ENCODE measurements at regions not wholly inside any gene's neighbourhood (a gene's known extent, or its start where the extent isn't known, plus 50 kb on each side); places are given as distances from the start of the nearest gene placed in this dataset.

DNA sequence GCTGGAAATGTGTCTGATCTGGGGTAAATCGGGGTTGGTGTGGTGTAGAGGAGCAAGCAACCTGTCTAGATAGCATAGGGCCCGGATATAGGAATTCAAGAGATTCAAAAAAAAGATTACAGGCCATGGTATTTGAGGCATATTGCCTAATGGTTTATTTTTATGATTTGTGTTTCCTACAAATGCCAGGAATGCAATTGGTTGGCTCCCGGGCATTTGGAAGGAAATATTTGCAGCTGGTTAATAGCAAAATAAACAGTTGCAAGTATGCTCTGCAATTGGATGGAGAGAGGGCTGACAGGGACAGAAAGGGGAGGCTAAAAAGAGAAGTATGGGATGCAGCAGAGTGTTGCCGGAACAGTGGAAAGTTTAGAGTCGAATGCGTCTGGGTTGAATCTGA, 315.6 kb upstream of the ATP2B1 start:
- peaks cover 11% of the 10 kb centered on the region for H3K4me1 Mint-ChIP-seq (ENCODE audit: unreplicated experiment)
- H3K36me3 Mint-ChIP-seq, result no peaks in the 10 kb centered on the region
- no peak overlapping the region for H3K4me3 Mint-ChIP-seq
- no peak overlapping the region for H3K27ac Mint-ChIP-seq
- H3K9me3 Mint-ChIP-seq, result peaks cover 3% of the 10 kb centered on the region
- H3K27me3 Mint-ChIP-seq, result no peaks in the 10 kb centered on the region
- TF ChIP-seq, protein P1, sequence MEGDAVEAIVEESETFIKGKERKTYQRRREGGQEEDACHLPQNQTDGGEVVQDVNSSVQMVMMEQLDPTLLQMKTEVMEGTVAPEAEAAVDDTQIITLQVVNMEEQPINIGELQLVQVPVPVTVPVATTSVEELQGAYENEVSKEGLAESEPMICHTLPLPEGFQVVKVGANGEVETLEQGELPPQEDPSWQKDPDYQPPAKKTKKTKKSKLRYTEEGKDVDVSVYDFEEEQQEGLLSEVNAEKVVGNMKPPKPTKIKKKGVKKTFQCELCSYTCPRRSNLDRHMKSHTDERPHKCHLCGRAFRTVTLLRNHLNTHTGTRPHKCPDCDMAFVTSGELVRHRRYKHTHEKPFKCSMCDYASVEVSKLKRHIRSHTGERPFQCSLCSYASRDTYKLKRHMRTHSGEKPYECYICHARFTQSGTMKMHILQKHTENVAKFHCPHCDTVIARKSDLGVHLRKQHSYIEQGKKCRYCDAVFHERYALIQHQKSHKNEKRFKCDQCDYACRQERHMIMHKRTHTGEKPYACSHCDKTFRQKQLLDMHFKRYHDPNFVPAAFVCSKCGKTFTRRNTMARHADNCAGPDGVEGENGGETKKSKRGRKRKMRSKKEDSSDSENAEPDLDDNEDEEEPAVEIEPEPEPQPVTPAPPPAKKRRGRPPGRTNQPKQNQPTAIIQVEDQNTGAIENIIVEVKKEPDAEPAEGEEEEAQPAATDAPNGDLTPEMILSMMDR (conservative IDR thresholded peaks at IDR 0.05), result no peak
- no peak for DNase-seq (ENCODE audit: extremely low spot score, unreplicated experiment)

DNA sequence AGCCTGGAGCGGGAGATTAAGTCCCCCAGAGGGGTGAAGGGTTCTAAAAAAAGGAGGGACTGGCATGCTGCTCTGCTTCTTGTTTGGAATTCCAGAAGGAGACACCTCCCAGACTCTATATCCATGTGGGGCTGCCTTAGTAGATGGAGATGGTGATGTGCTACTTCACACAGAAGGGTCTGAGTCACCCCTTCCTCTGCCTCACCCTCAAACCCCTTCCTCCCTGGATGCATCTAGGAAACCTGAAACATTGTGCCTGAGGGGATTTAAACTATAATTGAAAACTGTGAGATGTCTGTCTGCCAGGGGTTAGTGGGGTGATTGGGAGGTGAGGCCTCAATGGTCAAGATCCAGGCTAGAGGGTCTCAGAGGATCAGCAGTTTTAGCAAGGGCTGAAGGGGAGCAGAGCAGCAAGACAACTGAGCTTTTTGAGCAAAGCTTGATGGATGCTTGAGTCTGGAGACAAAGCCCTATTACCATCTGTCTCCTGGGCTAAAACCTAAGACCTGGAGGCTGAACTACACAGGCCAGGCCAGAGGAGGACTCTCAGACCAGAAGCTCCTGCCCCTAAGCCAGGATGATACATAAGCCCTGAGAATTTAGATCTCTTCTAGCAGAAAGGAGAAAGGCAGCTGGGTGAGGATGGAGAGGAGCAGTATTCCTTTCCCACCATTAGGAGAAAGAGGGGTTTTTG, 314.7 kb upstream of the ATP2B1 start:
- Mint-ChIP-seq H3K4me3 (no peak overlapping the region), H3K4me1 (ENCODE audit: unreplicated experiment) (peaks cover 4% of the 10 kb centered on the region), H3K27me3 (no peaks in the 10 kb centered on the region), H3K36me3 (no peaks in the 10 kb centered on the region), H3K27ac (no peak overlapping the region), H3K9me3 (peaks cover 3% of the 10 kb centered on the region)
- DNase-seq (ENCODE audit: extremely low spot score, unreplicated experiment), result no peak
- TF ChIP-seq, protein P1 (conservative IDR thresholded peaks at IDR 0.05), result no peak

DNA sequence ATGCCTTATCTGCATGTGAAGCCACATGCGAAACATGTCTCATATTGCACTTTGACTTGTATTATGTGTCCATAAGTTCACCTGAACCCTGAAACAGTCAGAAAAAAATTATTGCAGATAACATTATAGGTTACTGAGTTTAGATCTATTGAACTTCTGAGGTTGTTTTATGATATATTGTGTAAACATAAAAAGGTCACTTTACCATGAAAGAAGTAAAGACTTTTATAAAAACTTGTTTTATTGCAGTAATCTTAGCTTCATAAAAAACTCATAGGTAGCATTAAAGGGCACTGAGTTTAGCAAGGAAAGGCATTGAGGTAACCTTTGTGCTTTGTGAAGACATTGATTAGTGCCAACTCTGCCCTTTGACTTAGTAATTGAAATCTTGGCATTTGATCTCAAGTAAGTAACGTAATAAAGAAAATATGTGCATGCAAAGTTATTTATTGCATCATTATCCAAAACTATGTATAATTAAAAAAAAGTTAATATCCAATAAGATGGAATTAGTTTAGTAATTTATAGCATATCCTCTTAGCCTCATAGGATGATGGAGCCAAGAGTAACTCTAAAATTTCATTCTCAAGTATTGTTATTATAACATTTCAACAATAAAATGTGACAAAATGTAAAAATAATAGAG, 313.3 kb upstream of the ATP2B1 start:
- no peak overlapping the region for H3K4me3 Mint-ChIP-seq
- no peak for DNase-seq (ENCODE audit: extremely low spot score, unreplicated experiment)
- H3K27me3 Mint-ChIP-seq, result no peaks in the 10 kb centered on the region
- H3K4me1 Mint-ChIP-seq (ENCODE audit: unreplicated experiment), result no peaks in the 10 kb centered on the region
- no peaks in the 10 kb centered on the region for H3K36me3 Mint-ChIP-seq
- peaks cover 3% of the 10 kb centered on the region for H3K9me3 Mint-ChIP-seq
- no peak overlapping the region for H3K27ac Mint-ChIP-seq
- TF ChIP-seq, protein P1 (conservative IDR thresholded peaks at IDR 0.05), result no peak

DNA sequence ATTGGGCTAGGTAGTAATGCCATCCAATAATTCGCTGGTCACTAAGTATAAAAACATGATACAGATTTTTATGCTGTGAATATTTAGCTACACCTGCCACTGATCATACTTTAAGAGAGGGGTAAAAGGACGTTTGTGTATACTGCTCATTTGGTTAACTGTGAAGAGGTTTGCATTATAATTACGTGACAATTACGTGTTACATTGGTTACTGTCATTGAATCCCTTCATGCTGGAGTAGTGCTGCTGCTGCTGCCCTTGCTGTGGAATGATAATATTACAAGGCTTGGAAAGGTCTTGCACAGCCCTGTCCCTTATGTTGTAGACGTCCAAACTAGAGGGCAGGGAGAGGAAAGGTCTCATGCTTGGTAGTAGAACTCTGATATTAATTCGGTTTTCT, 312.2 kb upstream of the ATP2B1 start:
- Mint-ChIP-seq H3K27me3 (no peaks in the 10 kb centered on the region), H3K4me1 (ENCODE audit: unreplicated experiment) (no peaks in the 10 kb centered on the region), H3K9me3 (peaks cover 3% of the 10 kb centered on the region), H3K27ac (no peak overlapping the region), H3K36me3 (no peaks in the 10 kb centered on the region), H3K4me3 (no peak overlapping the region)
- no peak for DNase-seq (ENCODE audit: extremely low spot score, unreplicated experiment)
- TF ChIP-seq, protein P1 (conservative IDR thresholded peaks at IDR 0.05), result no peak

DNA sequence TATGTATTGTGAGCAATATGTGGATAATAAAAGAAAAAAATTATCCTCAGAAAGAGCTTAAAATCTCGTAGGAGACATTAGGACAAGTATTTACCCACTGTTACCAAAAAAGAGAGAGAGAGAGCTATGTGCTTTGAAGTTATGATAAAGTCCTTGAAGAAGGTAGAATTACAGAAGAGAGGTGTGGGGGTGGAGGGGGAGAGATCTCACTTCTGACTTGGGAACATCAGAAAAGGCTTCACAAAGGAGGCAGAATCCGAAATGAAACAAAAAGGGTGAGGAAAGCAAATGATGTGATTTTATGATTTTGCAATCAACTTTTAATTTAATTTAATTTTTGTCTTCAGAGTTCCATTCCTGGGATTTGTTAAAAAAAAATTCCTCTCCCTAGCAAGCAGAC, 311.8 kb upstream of the ATP2B1 start:
- TF ChIP-seq, protein P1 (conservative IDR thresholded peaks at IDR 0.05), result no peak
- Mint-ChIP-seq H3K27me3 (no peaks in the 10 kb centered on the region), H3K4me1 (ENCODE audit: unreplicated experiment) (no peaks in the 10 kb centered on the region), H3K4me3 (no peak overlapping the region), H3K9me3 (peaks cover 3% of the 10 kb centered on the region), H3K27ac (no peak overlapping the region), H3K36me3 (no peaks in the 10 kb centered on the region)
- no peak for DNase-seq (ENCODE audit: extremely low spot score, unreplicated experiment)
